A673 (cell line): ENCODE measurements at regions not wholly inside any gene's neighbourhood (a gene's known extent, or its start where the extent isn't known, plus 50 kb on each side); places are given as distances from the start of the nearest gene placed in this dataset.

Source experiments
- BruUV-seq: library from RNA; stranded (reverse); fragments of 400-500 nt; replicated peaks from 2 replicates; lab custom pipeline; 2021; lab: Mats Ljungman, UMichigan
- CTCF ChIA-PET: fragments of 300-600 bp; sonication (Branson Sonifier 250); formaldehyde crosslinking; loops from one replicate; lab custom pipeline; 2022; ENCODE audit warnings: antibody characterized with exemption; lab: Charles Lee
- POLR2A ChIA-PET: fragments of 300-600 bp; sonication (Branson Sonifier 250); formaldehyde crosslinking; loops from one replicate; lab custom pipeline; 2022; ENCODE audit warnings: antibody characterized with exemption; ENCODE audit not compliant: low non-redundant PET; lab: Charles Lee
- DNase-seq: peaks from one replicate; pipeline ENCODE4 v3.0.0-alpha.2; 2015; ENCODE audit warnings: low spot score
- H3K27ac ChIP-seq: fragments of 200-600 bp; sonication (generic); 2 replicates; pipeline ENCODE4 v1.5.1; 2016; ENCODE audit warnings: mixed run types, low read depth, mild to moderate bottlenecking, mixed read lengths, antibody characterized with exemption, low read length; ENCODE audit not compliant: poor library complexity, severe bottlenecking
- H3K27me3 ChIP-seq: fragments of 200-600 bp; sonication (generic); replicated peaks from 2 replicates; pipeline ENCODE4 v1.6.1; 2017; ENCODE audit warnings: mixed run types, low read depth, mild to moderate bottlenecking, mixed read lengths, antibody characterized with exemption, low read length; ENCODE audit not compliant: insufficient read depth, poor library complexity
- H3K36me3 ChIP-seq: fragments of 200-600 bp; sonication (generic); 2 replicates; pipeline ENCODE4 v1.6.1; 2016; ENCODE audit warnings: mixed run types, mild to moderate bottlenecking, mixed read lengths, antibody characterized with exemption, low read length; ENCODE audit not compliant: insufficient read depth, poor library complexity, severe bottlenecking
- H3K4me1 ChIP-seq: fragments of 200-600 bp; sonication (generic); 2 replicates; pipeline ENCODE4 v1.6.1; 2017; ENCODE audit warnings: mixed run types, mild to moderate bottlenecking, mixed read lengths, antibody characterized with exemption, low read length; ENCODE audit not compliant: insufficient read depth, poor library complexity, severe bottlenecking
- H3K4me3 ChIP-seq: fragments of 200-600 bp; sonication (generic); 2 replicates; pipeline ENCODE4 v1.5.1; 2016; ENCODE audit warnings: low read depth, mixed run types, mild to moderate bottlenecking, mixed read lengths, low read length; ENCODE audit not compliant: poor library complexity, severe bottlenecking
- H3K9me3 ChIP-seq: fragments of 200-600 bp; sonication (generic); 2 replicates; pipeline ENCODE4 v1.6.1; 2016; ENCODE audit warnings: mixed run types, low read depth, mild to moderate bottlenecking, mixed read lengths, antibody characterized with exemption, low read length; ENCODE audit not compliant: poor library complexity, severe bottlenecking
- CTCF ChIP-seq: fragments of 300-800, 200-600 bp; sonication (generic); conservative IDR thresholded peaks from 2 replicates; pipeline ENCODE4 v1.5.1; 2017; ENCODE audit warnings: low read depth, mild to moderate bottlenecking, antibody characterized with exemption, low read length, moderate library complexity, mixed read lengths
- EZH2 ChIP-seq: fragments of 200-600 bp; sonication (generic); IDR thresholded peaks from 2 replicates; pipeline ENCODE4 v1.6.1; 2017; ENCODE audit warnings: borderline replicate concordance, low read depth, mild to moderate bottlenecking, mixed read lengths, antibody characterized with exemption, low read length; ENCODE audit not compliant: poor library complexity, severe bottlenecking
- intact Hi-C: fragments of 100-400 bp; cut with micrococcal nuclease; formaldehyde crosslinking; loops from one replicate; pipeline ENCODE4 v1.10.0; 2022; ENCODE audit not compliant: unreplicated experiment

- DNase-seq = peak; percentile 60
These were observed 91.1 kb upstream of the OPRM1 start for GRCh38 chr6:153947808-153948447.

GRCh38 chr6:153944201-153944600 lies 94.8 kb upstream of the OPRM1 start:
- H3K4me1 ChIP-seq = no peaks in the 10 kb centered on the region
- ChIA-PET POLR2A (interaction anchor here (0.6 kb wide), 1 partner anchor 712 kb away, joined by 4 read pairs; no protein-coding TSS in a partner anchor), CTCF (no interaction called here)
- intact Hi-C loops = no loop called here
- no peaks in the 10 kb centered on the region for H3K9me3 ChIP-seq
- no TSS peak for BruUV-seq
- TF ChIP-seq CTCF (no peak), EZH2 (no peak)
- H3K4me3 ChIP-seq = no peak overlapping the region
- H3K27ac ChIP-seq = no peak overlapping the region
- no peaks in the 10 kb centered on the region for H3K27me3 ChIP-seq
- no peaks in the 10 kb centered on the region for H3K36me3 ChIP-seq
- DNase-seq = no peak

More at GRCh38 chr6:153947808-153948447, 91.1 kb upstream of the OPRM1 start:
- POLR2A ChIA-PET = no interaction called here
- TF ChIP-seq EZH2 (no peak), CTCF (peak; percentile 96)
- CTCF ChIA-PET = interaction anchor here (1.0 kb wide), 1 partner anchor 717 kb away, joined by 3 read pairs; no protein-coding TSS in a partner anchor
- Histone ChIP-seq H3K27me3 (no peaks in the 10 kb centered on the region), H3K4me3 (no peak overlapping the region), H3K4me1 (no peaks in the 10 kb centered on the region), H3K9me3 (no peaks in the 10 kb centered on the region), H3K27ac (no peak overlapping the region), H3K36me3 (no peaks in the 10 kb centered on the region)
- intact Hi-C loops = loop anchor here (2.0 to 5.0 kb wide), 3 partner anchors 396 to 916 kb away; no protein-coding TSS in a partner anchor
- no TSS peak for BruUV-seq

- H3K4me3 ChIP-seq = no peak overlapping the region
- TF ChIP-seq EZH2 = no peak
- no peak for TF ChIP-seq CTCF
- no peaks in the 10 kb centered on the region for H3K27me3 ChIP-seq
- H3K27ac ChIP-seq = no peak overlapping the region
- ChIA-PET CTCF (no interaction called here), POLR2A (no interaction called here)
- no peaks in the 10 kb centered on the region for H3K9me3 ChIP-seq
- intact Hi-C loops = no loop called here
- H3K4me1 ChIP-seq = no peaks in the 10 kb centered on the region
- BruUV-seq = no TSS peak
- DNase-seq = no peak
- H3K36me3 ChIP-seq = no peaks in the 10 kb centered on the region
These were observed 96.7 kb upstream of the OPRM1 start for GRCh38 chr6:153942361-153942760.
